HG03354 (cell line): ENCODE measurements at regions not wholly inside any gene's neighbourhood (a gene's known extent, or its start where the extent isn't known, plus 50 kb on each side); places are given as distances from the start of the nearest gene placed in this dataset.
"Not testable (repeated sequence)": the region's sequence is repeated elsewhere in the genome, so short reads cannot be mapped to it uniquely, and the experiment has no call there.

Experiments used
- ATAC-seq: cut with Tn5 transposase; IDR thresholded peaks from one replicate; pipeline ENCODE4 v1.9.1; 2021; ENCODE audit warnings: mild to moderate bottlenecking; ENCODE audit not compliant: unreplicated experiment, poor library complexity, severe bottlenecking

GRCh38 chr20:30378721-30379120, 878.7 kb upstream of the DEFB115 start:
- ATAC-seq = not testable (repeated sequence)

- ATAC-seq = not testable (repeated sequence)
These were observed 872.6 kb upstream of the DEFB115 start for GRCh38 chr20:30384841-30385240.

- not testable (repeated sequence) for ATAC-seq
These were observed 871.4 kb upstream of the DEFB115 start for GRCh38 chr20:30386099-30386498.

GRCh38 chr20:30387823-30388222, 869.6 kb upstream of the DEFB115 start:
- not testable (repeated sequence) for ATAC-seq

GRCh38 chr20:30393523-30393922, 863.9 kb upstream of the DEFB115 start:
- not testable (repeated sequence) for ATAC-seq

GRCh38 chr20:30397111-30397510, 860.4 kb upstream of the DEFB115 start:
- not testable (repeated sequence) for ATAC-seq

- ATAC-seq = not testable (repeated sequence)
These were observed 852.4 kb upstream of the DEFB115 start for GRCh38 chr20:30405061-30405460.

GRCh38 chr20:30405585-30405984, 851.9 kb upstream of the DEFB115 start:
- not testable (repeated sequence) for ATAC-seq

GRCh38 chr20:30406370-30406769, 851.1 kb upstream of the DEFB115 start:
- ATAC-seq = not testable (repeated sequence)

GRCh38 chr20:30412972-30413371, 844.5 kb upstream of the DEFB115 start:
- ATAC-seq = no peak

GRCh38 chr20:30417387-30417786, 840.1 kb upstream of the DEFB115 start:
- ATAC-seq = not testable (repeated sequence)

GRCh38 chr20:30418378-30418777, 839.1 kb upstream of the DEFB115 start:
- not testable (repeated sequence) for ATAC-seq

- no peak for ATAC-seq
These were observed 838.0 kb upstream of the DEFB115 start for GRCh38 chr20:30419466-30419865.

GRCh38 chr20:30419871-30420420, 837.5 kb upstream of the DEFB115 start:
- not testable (repeated sequence) for ATAC-seq
